ENCODE measurements at regions not wholly inside any gene's neighbourhood (a gene's known extent, or its start where the extent isn't known, plus 50 kb on each side); places are given as distances from the start of the nearest gene placed in this dataset.

GRCh38 chr5:57693488-57694305 lies 211.1 kb upstream of the ACTBL2 start:
- DNase-seq = no peak

DNA sequence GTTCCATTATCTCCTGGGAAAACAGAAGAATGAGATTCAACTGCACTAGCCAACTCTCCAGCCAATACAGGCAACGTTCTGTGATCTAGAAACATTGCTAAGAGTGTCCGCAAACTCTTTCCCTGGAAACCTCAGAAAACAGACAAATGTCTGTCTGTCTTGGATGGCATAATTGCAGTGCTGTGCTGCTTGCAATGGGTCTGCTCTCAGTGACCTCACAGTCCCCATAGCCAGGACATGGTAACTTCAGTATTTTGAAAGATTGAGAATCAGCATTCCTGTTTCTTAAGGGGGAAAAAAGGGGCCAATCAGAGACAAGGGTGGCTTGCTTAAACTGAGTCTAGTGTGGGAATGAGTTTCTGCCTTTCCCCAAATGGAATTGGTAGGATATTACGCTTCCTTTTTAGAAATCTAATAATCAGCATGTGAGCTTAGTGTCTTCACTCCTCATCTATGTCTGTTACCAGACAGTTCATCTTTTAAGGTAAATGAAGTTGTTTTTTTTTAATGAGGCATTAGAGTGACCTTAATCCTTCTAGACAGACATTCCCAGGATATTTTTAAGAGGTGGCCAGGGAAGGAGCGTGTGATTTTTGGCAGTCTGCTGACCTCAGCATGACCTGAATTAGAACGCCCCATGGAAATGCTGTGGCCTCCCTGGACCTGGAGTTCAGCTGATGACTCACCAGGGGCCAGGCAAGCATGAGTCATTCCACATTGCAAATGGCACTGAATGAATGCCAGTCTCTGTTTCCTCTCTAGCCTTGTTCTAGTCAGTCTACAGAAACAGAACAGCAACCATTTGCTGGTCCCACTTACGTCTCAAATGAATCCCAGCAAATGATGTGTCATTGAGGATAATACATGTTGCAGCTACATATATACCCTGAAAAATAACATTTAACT lies 210.2 kb upstream of the ACTBL2 start:
- no peak for DNase-seq

DNA sequence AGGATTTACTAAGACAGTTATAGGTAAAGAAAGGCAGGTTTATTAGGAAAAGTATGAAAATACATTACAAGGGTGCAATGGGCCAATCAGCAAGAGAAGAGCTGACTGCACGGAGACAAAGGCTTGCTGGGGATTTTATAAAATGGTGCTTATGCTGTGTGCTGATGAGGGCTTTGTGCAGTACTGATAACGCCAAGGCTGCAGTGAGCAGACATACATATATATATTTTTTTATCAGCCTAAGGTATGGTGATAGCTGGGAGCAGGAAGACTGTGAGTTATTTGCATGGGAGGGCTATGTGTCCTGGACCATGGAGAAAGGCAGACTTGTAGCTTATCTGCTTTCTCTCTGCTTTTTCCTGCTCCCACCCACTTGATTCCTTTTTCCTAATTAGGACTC lies 208.1 kb upstream of the ACTBL2 start:
- DNase-seq = no peak

GRCh38 chr5:57687596-57687995 lies 205.0 kb upstream of the ACTBL2 start:
- no peak for DNase-seq

- DNase-seq = no peak
Measured at GRCh38 chr5:57685516-57686255, 203.1 kb upstream of the ACTBL2 start.

GRCh38 chr5:57684299-57684702 lies 201.7 kb upstream of the ACTBL2 start:
- DNase-seq = no peak

- DNase-seq = no peak
Measured at GRCh38 chr5:57683036-57683630, 200.5 kb upstream of the ACTBL2 start.

- no peak for DNase-seq
Measured at GRCh38 chr5:57681942-57682341, 199.3 kb upstream of the ACTBL2 start.

DNA sequence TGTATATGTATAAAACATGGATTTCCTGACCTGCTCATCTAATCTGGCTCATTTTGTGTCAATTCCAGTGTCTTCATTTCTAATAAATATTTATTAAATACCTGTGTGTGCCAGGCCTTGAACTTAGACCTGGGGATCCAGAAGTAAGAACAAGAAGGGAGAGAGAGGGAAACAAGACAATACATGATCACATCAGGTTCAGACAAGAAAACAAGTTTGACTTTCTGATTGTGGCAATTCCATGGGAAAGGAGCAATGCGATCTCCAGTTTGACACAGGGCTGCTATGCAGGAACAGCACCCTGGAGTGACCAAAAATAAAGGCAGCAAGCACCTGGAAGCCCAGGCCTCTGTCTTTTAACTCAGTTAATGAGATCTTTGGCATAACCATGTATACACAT lies 198.1 kb upstream of the ACTBL2 start:
- DNase-seq = no peak

DNA sequence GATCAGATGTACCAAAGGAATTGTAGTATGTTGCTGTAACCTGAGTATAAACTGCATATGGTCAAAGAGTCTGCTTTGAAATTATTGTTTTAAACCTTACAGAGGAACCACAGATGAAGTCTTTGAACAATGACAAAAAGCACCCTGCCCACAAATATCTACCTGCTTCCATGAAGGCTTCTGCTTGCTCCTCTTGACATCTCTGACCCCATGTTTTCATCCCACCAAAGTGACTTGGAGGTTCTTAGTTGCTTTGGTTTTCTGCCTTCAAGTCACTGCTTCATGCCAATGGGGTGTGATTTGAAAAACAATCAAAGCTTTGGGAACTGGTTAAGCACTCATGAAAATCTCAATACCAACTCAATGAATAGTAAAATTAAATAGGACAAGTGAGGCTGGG lies 194.6 kb upstream of the ACTBL2 start:
- no peak for DNase-seq

- no peak for DNase-seq
Measured at GRCh38 chr5:57676222-57677098, 193.8 kb upstream of the ACTBL2 start.

DNA sequence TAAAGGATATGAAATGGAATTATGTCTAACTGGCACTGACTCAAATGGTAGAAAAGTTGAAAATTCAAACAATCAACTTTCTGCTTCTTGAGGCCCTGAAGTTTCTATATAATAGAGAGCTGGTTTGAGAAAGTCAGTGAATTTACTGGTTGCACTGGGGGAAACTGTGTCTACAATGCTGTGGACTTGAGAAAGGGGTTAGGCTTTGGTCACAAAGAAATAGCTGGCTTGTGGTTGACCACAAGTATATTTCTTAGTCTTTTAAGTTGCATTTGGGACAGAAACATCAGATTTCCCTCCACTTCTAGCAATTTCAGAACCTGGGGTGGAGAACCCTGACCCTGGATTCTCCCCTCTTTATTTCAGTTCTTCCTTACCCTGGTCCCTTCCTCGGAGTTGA lies 192.6 kb upstream of the ACTBL2 start:
- no peak for DNase-seq

- DNase-seq = no peak
Measured at GRCh38 chr5:57671371-57671770, 188.8 kb upstream of the ACTBL2 start.

GRCh38 chr5:57666582-57666981 lies 184.0 kb upstream of the ACTBL2 start:
- no peak for DNase-seq

DNA sequence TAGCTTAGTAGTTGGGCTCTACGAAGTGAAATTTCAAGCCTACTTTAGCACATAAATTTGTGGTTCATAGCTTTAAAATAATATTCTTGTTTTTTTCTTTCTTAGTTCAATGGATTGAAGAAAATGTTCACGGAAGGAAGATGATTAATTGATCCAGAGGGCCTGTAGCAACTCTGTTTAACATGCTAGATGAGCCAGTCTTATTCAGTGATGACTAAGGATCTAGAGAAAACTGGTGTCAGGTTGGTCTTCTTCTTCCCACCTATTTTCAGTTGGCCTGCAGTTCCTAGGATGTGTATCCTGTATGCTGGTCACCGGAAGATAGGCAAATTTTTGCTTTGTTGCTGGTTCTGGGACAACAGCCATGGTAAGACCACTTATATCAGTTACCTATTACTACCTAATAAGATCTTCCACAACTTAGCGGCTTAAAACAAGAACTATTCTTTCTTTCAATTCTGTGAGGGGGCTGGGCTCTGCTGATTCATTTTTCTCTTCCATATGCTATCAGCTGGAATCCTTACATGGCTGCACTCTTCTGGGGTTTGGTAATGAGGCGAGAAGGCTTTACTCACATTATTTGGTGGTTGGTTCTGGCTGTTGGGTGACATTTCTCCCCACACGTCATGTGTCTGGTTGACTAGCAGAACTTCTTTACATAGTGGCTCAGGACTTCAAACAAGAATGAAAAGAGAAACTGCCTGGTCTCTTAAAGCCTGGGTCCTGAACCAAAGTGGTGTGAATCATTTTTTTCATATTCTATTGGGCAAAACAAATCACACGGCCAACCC lies 182.7 kb upstream of the ACTBL2 start:
- DNase-seq = no peak

GRCh38 chr5:57664700-57665099 lies 182.1 kb upstream of the ACTBL2 start:
- no peak for DNase-seq

GRCh38 chr5:57663466-57663865 lies 180.9 kb upstream of the ACTBL2 start:
- DNase-seq = no peak

- DNase-seq = no peak
Measured at GRCh38 chr5:57662991-57663390, 180.4 kb upstream of the ACTBL2 start.

DNA sequence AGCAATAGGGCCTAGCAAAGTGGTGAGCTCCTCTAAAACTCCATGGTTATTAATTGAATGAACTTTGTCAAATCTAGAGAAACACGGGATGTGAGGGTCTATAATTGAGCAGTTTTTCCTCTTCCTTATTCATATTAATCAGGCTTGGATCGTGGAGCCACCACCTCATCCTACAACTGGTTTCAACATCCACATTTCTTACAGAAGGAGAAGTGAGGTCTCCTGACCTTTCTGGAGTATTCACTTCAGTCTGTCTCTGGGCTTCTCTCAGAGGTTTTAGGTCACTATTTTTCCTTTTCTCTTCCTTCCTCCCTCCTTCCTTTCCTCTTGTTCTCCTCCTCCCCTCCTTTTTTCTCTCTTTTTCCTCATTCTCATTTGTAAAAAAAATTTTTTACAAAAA lies 177.3 kb upstream of the ACTBL2 start:
- no peak for DNase-seq

DNA sequence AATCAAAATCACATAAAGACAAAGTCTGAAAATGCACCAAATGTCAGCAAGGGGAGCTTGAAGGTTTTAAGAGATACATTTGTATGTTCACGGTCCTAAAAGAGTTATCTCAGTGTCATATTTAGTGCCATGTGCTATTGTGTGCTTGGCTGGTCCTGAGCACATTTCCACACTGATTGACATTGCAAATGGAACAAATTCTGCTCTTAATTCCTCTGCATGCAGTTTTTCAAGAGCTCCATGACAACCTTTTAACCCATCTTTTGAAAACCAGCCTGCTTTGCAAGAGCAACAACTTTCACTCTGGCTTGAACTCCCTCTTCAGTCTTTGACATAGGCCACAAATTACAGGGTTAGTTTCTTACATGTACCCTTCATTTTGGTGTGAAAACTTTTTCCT lies 175.4 kb upstream of the ACTBL2 start:
- DNase-seq = no peak

- DNase-seq = no peak
Measured at GRCh38 chr5:57655228-57655627, 172.6 kb upstream of the ACTBL2 start.

Data from NCI-H524 treated with DMSO at 0.1 percent for 48 hours (cell line).